Fibroblast of skin of left quadriceps (primary cell): ENCODE measurements at regions not wholly inside any gene's neighbourhood (a gene's known extent, or its start where the extent isn't known, plus 50 kb on each side); places are given as distances from the start of the nearest gene placed in this dataset.
"Not testable (repeated sequence)": the region's sequence is repeated elsewhere in the genome, so short reads cannot be mapped to it uniquely, and the experiment has no call there.

Experiments used
- DNase-seq, 2 experiments: peaks; one replicate each; pipeline ENCODE4 v3.0.0-alpha.2; 2013; ENCODE audit warnings: low read depth in 2 of 2

DNA sequence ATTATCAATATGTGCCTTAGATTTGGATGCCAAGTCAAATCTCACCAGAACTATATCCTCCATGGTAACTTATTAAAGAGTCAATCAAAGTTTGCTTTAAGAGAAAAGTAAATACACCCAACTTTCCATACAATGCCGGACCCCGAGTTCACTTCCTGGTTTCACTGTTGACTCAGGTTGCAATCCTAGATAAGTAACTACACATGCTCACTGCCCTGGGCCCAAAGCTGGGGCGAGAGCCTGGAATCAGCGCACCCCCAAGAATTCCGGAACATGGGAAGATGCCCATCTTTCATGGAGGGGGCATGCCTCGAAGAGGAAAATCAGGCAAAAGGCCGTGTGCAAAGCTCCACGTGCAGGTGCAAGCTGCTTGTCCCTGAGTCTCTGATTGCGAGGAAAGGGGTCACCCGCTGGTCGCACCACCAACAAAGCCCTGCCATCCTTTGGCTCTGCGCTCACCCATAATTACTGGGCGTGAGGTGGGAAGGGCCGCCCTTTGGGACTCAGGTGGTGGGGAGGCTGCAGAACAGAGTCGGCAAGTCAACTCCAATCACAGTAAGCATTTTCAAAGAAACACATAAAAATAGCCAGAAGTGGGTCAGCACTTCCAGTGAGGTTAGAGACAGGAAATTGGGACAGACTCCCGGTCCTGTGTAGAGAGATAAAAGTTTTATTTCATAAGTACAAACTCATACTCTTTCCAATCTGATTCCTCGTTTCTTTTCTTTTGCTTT is 167.7 kb downstream of the TOMM20 start:
- no peak for DNase-seq

DNA sequence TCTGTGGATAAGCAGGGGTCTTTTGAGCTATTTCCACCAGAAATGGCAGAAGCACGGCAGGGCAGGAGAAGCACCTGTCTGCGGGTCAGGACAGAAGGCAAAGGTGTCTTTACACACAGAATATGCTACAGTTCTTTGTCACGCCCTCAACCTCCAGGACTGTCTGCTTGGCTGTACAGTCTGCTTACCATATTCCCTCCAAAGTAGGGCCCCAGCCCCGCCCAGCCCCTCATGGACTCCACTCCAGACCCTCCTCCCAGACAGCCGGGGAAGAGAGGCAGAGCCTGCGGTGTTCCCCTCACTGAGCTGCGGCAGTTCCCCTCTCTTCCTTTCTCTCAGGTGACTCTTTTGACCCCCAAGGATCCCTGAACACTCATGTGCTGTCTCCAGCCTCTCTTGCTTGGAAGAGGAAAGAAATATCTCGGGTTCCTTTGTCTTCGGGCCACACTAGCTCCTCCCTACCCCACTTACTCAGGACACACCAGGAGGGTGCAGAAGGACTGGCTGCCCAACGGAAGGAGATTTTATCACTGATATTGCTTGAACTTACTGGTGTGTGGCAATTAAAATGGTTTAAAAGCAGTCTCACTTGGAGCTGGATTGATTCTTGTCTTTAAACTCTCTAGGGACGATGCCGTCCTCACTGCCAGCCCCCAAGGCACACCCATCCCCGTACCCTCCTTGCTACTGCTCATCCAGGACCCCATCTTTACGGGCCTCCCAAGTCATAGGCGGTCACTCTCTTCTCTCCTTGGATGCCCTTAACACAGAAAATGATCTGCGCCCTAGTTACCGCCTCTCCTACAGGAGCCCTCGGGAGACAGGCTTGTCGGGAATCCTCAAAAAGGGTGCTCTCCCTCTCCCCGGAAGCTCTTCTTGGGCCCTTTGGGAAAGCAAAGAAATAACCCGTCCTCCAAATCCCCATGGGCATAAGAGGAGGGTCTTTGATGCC is 169.7 kb downstream of the TOMM20 start:
- no peak for DNase-seq

DNA sequence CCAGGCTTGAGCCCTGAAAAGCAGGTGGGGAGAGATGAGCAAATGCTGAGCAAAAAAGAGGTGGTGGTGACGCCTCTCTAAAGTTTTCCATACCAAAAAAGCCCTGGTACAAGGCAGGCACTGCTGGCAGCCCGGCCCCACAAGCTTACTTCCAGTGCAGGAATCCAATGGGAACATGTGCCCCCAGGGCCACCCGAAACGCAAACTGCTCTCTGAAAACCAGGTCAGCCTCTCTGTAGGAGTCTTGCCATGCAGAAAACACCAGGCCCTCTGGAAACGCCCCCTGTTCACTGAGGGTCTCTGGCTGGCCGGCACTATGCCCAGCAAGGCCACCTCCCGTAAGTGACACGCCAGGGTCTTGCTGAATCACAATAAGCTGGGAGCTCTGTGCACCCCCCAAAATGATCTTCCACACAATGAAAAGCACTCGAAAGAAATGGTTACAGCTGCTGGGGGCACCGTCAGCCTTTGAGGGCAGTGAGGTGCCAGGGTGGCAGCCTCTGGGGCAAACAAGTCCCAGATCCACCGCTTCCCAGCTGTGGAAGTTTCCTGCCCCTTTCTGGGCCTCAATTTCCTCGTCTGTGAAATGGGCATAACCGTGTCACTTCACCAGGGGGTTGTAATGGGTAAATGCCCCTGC is 170.5 kb downstream of the TOMM20 start:
- DNase-seq: no peak

DNA sequence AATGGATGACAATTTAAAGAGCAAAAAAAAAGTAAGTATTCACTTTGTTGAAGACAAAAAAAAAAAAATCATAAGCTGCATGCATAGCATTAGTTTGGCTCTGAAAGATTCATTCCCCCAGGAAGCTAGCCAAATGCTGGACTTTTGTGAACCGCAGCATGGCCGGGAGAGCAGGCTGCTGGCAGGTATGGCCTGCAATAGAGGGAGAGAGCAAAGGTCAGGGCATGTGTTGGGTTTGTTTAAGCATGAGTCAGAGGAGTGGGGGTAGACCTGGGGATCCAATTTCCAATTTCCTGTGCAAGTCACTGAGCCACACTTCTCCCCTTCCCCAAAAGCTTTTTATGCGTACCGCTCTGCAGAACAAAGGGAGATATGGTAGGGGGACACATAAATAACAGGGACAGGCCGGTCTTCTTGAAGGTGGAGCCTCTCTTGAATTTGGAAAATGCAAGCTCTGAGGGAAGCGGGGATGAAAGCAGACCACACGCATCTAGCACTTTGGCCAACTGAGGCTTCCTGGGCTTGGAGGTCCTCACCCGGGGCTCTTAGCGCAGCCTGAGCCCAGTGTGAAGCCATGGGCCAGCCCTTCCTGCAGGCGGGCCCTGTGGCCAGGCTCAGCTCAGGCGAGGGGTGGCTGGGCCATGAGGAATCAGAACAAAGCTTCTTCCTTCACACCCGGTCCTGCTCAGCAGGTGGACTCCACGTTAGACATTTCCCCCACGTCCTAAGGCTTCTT is 171.1 kb downstream of the TOMM20 start:
- DNase-seq: peak in 1 of 2 experiments; percentile 63

DNA sequence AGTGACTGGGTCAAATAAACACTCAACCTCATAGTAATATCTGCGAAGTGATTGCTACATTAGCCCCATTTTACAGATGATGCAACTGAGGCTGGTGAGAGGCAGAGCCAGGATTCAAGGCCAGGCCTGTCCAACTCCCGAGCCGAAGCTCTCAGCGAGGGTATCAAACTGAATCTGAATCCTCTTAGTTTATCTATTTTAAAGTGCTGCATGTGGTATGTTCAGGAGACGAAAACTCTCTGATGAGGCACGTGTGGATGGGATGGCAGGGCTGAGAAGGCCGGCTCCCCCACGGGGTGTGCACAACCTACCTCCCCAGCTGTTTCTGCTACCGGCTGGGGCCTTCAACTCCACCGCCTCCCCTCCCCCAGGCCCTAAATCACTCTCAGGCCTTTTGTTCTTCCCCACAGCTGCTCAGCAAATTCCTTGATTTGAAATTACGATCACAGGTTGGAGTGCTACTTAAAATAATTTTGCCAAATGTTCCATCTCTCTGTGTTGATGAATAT is 171.8 kb downstream of the TOMM20 start:
- no peak for DNase-seq

DNA sequence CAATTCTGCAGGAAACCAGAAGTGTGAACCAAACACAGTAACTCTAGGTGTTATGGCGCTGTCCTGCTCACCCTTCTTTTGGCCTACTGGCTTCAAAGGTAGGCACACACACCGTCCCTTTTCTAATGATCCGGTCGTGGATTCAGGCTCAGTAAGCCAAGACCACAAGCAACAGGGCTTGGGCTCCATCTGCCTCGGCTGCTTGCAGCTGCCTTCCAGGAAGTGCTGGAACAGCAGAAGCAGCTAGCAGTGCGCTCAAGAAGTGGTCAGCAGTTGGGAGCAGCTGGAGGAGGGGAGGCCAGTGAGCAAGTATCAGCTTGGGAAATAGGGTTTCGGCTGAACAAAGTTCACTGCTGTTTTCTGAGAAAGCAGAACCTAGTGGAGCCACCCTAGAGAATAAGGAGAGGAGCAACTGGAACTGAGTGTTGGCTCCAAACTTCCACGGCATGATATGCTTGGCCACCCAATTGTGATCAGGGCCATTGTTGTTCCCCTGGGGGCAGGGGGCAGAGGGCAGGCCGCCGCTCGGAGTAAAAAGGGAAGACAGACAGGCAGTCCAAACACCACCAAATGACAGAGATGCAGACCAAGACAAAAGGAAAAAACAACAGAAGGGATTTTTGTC is 173.4 kb downstream of the TOMM20 start:
- DNase-seq: no peak

DNA sequence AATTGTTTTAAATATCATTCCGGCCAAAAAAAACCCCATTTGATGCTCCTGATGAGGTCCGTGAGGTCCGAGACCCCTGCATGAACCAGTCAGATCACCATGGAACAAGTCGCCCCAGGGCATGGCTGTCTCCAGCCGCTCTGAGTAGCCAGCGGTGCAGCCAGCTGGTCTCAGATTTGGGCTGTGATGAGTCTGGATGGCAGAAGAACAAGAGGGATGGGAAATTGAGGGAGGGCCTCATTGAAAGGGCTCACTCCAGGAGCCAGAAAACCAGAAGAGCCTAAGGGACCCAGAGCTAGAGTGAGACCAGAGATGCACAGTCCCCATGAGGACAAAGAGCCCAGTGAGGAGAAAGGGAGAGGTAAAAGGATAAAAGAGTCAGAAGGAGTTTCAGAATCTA is 174.0 kb downstream of the TOMM20 start:
- DNase-seq: no peak

DNA sequence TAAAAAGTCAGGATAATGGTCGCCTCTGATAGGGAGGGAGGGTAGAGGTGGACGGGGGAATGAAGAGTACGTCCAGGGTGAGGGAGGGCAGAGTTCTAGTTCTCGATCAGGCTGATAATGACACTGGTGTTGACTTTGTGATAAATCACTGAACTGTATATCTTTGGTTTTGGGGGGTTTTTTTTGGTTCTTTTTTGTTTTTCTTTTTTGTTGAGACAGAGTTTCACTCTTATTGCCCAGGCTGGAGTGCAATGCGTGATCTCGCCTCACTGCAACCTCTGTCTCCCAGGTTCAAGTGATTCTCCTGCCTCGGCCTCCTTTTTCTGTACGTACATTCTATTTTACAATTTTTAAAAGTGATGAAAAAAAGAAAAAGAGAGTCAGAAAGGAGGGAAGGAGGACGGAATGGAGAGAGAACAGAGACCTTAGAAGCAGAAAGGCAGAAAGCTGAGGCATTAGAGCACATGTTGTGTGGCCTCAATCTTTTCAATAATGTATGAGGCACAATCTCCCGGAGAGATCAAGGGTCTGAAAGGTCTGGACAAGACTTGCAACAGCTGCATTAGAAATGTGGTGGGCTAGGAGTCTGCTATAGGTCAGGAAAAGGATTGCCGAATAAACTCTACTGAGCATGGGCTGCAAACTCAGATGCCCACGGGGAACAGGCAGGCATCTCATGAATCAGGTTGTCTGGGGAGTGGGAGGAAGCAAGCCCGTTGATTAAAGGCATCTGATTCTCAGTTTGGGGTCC is 174.8 kb downstream of the TOMM20 start:
- no peak for DNase-seq

DNA sequence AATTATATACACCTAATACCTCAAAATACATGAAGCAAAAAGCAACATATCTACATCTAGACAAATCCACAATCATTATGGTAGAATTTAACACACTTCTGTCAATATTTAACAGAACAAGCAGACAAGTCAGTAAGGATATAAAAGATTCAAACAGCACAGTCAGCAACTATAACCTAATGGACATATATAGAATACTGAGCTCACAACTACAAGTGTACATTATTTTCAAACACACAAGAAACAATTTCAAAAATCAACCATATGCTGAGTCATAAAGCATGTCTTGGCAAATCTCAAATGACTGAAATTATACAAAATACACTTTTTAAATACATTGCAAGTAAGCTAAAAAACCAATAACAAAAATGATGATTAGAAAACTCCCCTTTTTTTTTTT is 178.0 kb downstream of the TOMM20 start:
- DNase-seq: no peak

DNA sequence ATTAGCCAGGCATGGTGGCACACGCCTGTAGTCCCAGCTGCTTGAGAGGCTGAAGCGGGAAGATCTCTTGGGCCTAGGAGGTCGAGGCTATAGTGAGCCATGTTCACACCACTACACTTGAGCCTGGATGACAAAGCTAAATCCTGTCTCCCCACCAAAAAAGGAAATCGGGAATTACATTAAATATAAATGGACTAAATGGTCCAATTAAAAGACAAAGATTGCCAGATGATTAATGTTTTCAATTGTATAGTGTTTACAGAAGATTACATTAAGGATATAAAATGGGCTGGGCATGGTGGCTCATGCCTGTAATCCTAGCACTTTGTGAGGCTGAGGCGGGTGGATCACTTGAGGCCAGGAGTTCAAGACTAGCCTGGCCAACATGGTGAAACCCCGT is 179.1 kb downstream of the TOMM20 start:
- not testable (repeated sequence) for DNase-seq

DNA sequence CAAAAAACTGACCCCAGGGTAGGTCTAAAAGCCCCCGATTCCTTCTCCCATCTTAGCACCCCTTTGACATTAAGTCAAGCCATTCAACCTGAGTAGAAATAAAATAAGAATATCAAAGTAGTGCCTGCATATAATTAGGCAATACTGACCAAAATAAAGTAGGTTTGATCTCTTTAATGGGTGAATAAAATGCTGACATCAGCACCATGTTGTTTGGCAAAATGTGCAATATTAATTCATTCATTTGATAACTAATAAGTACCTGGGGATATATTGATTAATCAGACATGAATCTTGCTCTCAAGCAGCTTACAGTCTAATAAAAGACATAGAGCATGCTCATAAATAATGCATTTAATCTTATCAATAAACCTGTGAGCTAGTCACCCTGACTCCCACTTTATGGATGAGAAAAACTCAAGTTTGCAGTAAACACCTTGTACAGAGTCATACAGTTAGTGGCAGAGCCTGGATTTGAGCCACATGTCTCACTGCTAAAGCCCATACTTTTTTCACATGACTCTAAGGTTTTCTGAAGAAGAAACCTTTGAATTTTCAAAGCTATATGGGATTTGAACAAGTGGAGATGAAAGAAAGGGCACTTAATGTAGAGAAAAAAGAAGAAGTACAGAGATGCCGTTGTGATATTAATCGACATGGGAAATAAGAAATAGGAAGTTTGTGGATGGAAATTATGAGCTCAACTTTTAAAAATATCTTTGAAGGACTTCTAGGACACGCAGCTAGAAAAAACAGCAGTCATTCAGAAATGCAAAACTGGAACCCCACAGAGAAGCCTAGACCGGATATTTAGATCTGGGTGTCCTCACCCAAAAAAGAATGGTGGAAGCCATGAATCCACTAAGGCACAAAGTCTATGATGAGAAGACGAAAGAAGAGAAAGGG is 183.9 kb downstream of the TOMM20 start:
- DNase-seq: no peak

DNA sequence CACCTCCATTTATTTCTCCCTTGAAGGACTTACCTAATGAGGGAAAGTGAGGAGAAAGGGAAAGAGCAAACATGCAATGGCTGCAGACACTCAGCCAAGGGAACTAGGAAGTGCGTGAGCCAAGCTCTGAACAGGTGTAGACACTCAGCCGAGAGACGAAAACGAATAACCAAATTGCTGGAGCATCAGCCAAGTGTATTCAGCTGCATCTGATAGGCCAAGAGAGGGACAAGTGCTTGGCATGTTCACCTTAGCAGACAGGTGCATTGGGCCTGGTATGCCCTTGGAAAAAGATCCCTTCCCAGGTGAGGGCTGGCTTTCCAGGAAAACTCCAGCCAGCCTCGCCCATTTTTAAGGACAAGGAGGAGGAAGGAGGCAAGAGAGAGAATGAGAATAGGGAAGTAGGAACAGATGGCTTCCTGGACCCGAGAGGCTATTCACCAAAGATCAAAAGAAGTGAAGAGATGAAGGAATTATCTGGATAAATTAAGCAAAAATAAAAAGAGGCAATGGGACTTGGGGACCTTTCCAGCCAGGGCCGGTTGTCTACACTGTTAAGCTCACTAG is 184.7 kb downstream of the TOMM20 start:
- DNase-seq: no peak

DNA sequence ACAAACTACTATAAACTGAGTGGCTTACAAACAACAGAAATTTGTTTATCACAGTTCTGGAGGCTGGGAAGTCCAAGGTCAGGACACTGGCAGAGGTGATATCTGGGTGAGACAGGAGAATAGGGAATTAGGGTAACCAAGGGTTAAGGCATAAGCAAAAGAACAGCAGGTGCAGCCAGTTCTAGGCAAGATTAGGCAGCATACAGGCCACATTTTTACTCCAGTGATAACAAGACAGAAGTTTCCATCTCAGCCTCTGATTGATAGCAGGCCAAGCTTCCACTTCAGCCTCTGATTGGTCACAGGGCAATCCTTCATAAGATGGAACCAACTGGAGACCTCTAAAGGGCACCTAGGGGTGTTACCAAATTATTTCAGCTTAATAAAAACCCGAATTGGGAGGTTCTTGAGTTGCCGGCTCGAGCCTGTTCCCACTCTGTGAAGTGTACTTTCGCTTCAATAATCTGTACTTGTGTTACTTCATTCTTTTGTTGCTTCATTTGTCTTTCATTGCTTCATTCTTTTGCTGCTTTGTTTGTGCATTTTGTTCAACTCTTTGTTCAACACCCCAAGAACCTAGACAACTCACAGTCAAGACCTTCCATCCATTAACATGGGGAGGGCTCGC is 185.6 kb downstream of the TOMM20 start:
- no peak for DNase-seq

DNA sequence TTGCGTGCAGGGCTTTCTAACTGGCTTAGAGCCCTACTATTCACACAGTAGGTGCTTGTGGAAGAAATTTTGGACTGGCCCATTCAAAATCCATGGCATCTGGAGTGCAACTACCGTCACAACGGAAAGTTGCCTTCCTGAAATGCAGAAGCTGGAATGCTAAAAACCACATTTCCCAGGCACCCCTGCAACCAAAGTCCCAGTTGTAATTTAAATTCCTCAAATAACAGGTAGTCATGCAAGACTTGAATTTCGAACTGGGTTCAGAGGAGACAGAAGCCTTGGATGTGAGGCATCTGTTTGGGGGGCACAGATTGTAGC is 186.7 kb downstream of the TOMM20 start:
- no peak for DNase-seq

DNA sequence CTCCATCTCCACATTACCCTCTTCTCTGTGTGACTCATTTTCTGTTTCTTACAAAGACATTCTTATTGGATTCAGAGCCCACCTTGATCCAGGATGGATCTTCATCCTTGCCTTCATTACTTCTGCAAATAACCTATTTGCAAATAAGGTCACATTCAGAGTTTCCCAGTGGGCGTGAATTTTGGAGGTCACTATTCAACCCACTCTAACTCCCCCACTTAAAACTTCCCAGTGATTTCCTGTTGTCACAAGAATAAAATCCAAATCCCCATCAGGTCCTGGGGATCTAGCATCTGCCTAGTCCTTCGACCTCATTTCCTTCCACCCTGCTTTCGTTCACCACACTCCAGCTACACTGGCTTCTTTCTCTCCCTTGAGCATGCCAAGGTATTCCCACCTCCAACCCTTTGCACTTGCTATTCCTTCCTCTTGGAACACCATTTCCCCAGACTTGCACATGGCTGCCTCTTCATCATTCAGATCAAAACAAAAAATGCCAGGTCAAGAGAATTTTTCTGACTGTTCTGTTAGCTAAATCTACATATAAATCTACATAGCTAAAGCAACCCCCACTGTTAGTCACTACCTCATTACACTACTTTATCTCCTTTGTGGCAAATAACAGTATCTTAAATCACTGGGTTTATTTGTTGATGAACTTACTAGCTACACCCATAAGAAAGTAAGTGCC is 187.2 kb downstream of the TOMM20 start:
- no peak for DNase-seq

DNA sequence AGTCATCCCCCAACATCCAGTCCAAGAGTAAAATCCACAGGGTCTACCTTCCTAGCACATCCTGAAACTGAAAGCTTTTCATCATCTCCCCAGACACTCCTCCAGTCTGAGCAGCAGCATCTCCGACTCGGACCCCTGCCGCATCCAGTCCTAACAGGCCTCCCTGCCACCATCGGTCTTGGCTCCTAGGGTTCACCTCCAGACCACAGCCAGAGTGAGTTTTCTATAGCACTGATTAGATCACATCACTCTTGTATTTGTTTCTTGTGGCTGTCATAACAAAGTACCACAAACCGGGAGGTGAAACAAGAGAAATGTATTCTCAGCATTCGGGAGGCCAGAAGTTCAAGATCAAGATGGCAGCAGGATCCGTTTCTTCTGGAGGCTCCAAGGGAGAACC is 187.8 kb downstream of the TOMM20 start:
- no peak for DNase-seq

DNA sequence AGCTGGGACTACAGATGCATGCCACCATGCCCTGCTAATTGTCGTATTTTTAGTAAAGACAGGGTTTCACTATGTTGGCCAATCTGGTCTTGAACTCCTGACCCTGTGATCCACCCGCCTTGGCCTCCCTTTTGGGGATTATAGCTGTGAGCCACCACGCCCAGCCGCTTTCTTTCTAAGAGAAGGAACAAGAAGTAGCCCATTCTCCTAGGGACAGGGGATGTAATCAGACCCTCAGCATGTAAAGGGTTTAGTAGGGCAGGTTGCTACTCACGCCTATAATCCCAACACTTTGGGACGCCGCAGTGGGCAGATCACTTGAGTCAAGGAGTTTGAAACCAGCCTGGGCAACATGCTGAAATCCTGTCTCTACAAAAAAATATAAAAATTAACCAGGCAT is 189.7 kb downstream of the TOMM20 start:
- DNase-seq: no peak

DNA sequence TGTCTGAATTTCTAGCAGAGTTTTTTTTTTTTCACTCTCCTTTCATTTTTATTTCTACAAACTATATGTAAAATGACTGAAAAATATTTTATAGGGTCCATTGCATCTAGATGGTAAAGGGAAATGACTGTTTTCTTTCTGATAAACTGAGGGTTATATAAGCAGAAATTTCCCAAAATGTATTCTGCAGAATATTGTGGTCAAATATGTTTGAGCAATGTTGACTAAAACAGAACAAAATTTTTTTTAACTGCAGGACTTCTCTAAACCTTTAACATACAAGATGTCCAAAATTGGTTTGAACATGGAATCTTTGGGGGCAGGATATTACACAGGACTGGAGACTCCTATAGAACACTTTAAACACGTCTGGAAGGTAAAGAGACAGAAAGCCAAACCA is 190.5 kb downstream of the TOMM20 start:
- DNase-seq: no peak
